H1 (cell line): ENCODE measurements at regions not wholly inside any gene's neighbourhood (a gene's known extent, or its start where the extent isn't known, plus 50 kb on each side); places are given as distances from the start of the nearest gene placed in this dataset.
A peak's percentile ranks its signal among the peaks of the same experiment; 100 is the strongest.

ENCODE experiments used
- BCL11A ChIP-seq, 2 experiments: IDR thresholded peaks; one replicate each; pipeline ENCODE4 v1.6.1; 2011; ENCODE audit warnings: low read depth in 2 of 2, low read length in 2 of 2, mild to moderate bottlenecking in 2 of 2
- CBX8 ChIP-seq: fragments of 300-800, 300-1000 bp; sonication (generic); IDR thresholded peaks from 2 replicates; pipeline ENCODE4 v1.7.1; 2016; ENCODE audit warnings: low read depth, low read length, borderline replicate concordance
- CHD1 ChIP-seq: IDR thresholded peaks from 2 replicates; pipeline ENCODE4 v1.6.1; 2012; ENCODE audit warnings: low read depth, low read length, improper control_type of control experiment
- CTCF ChIP-seq, 3 experiments: IDR thresholded peaks; 1 replicate in 2 of 3; 2 replicates in 1 of 3; pipeline versions ENCODE4 v1.5.1 to v1.6.1; 2011; ENCODE audit warnings: low read length in 3 of 3, mild to moderate bottlenecking in 3 of 3, inconsistent platforms in 2 of 3, low read depth in 1 of 3, moderate library complexity in 1 of 3; ENCODE audit not compliant: insufficient read depth in 1 of 3; ENCODE audit errors: control extremely low read depth in 1 of 3
- JUND ChIP-seq: IDR thresholded peaks from 2 replicates; pipeline ENCODE4 v1.6.1; 2011; ENCODE audit warnings: mild to moderate bottlenecking, improper control_type of control experiment, low read length

- no peak for TF ChIP-seq JUND
- TF ChIP-seq CTCF (IDR thresholded peaks at IDR 0.05; ENCODE audit: control extremely low read depth in 1 of 3, insufficient read depth in 1 of 3, low read depth in 1 of 3, low read length in 3 of 3): peak in 2 of 3 experiments; percentile 27 to 50; a peak in 2 of 4 replicates
- no peak for TF ChIP-seq BCL11A (IDR thresholded peaks at IDR 0.05; ENCODE audit: low read depth in 2 of 2, low read length in 2 of 2)
- no peak for TF ChIP-seq CBX8
- no peak for TF ChIP-seq CHD1
These were observed 410.1 kb upstream of the PLXNA2 start for GRCh38 chr1:208654241-208654640.
